ENCODE measurements at regions not wholly inside any gene's neighbourhood (a gene's known extent, or its start where the extent isn't known, plus 50 kb on each side); places are given as distances from the start of the nearest gene placed in this dataset.
"Not testable (repeated sequence)": the region's sequence is repeated elsewhere in the genome, so short reads cannot be mapped to it uniquely, and the experiment has no call there.

DNA sequence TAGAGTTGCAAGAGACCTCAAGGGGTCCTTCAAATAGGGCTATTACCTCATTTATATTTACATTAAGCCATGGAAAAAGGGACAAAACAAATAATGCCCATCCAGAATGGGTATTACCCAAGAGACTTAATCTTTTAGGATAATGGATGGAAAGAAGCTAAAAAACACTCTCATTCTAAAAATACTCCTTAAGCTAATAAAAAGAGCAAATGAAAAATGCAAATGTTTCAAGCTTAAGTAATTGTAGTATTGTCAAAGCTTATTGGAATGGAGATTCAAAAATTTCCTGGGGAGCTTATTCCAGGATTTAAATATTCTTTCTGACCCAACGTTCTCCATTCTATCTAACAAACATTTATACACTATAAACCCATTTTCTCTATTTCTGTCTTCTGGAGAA, 107.8 kb upstream of the SPIN4 start:
- no peak for DNase-seq

DNA sequence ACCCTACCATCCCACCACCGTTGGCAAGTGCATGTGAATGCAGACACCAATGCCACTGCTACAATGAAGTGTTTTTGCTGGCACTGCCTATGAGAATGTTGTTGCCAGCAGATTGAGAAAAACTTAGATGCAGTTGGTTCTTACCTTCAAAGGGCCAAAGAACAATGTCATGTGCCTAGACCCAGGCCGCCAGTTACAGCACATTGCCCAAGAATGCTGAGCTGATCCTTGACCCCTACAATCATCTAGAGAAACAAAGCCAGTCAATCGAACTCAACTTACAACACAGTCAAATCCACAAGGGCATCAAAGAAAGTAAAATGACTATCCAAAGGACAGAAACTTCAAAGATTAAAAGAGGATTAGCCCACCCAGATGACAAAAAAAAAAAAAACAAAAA, 102.4 kb upstream of the SPIN4 start:
- no peak for DNase-seq

DNA sequence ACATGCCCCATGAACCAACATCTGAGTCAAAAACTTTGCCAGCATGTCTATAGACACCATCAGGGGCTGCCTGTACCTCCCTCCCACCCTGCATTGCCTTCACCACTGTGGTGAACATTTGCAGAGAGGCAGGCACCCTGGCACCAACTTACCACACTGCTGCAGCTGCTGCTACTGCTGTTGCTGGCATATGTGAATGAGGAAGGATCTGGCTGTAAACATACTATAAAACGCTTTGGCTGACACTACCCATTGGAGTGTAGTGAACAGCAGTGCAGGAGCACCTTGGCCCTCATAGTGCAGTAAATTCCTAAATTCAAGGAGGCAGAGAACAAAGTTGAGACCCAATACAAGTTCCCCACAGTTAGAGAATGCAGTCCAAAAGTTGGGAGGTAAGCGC, 90.6 kb upstream of the SPIN4 start:
- DNase-seq, result no peak

DNA sequence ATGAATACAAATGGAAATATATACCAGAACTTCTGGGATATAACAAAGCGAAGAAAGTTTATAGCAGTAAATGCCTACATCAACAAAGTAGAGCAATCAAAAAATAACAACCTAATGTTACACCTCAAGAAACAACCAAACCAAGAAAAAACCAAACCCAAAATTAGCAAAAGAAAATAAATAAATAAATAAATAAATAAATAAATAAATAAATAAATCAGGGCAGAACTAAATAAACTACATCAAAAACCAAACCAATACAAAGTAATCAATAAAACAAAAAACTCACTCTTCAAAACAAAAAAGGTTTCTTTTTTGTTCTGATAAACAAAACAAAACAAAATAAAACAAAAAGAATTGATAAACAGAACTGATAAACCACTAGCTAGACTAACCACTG, 88.4 kb upstream of the SPIN4 start:
- DNase-seq, result no peak

DNA sequence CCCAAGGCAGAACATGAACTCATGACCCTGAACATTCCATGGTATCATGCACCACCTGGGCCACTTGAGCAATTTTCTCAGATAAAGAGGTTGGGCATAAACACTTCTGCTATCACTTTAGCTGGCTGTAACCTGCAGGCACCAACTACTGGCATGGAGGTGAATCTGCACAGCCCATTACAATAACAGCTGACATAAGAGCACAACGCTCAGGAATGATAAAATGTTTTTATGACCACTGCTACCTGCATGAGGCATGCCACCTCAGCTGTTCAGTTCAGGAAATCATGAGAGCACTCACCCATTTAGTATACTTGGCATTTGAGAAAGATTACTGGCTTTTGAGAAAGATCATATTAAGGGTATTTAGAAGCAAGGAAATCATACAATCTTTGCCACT, 85.7 kb upstream of the SPIN4 start:
- DNase-seq, result no peak

DNA sequence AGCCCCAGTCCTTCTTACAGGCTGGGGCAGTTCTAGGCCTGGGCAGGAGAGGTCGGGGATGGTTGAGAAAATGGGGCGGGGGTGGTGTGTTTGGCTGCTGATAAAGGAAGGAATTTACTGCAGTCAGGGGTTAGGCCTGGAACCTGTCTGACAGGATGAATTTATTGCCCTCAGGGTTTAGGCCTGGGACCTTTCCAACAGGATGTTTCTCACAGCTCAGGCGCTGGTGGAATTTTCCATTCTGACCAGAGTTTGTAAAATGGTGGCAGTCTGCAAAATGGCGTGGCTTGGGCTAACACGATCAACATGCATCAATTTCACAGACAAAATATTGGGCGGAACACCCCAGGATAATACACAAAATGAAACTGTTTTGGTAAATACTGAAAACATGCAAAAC, 83.5 kb upstream of the SPIN4 start:
- DNase-seq, result no peak

DNA sequence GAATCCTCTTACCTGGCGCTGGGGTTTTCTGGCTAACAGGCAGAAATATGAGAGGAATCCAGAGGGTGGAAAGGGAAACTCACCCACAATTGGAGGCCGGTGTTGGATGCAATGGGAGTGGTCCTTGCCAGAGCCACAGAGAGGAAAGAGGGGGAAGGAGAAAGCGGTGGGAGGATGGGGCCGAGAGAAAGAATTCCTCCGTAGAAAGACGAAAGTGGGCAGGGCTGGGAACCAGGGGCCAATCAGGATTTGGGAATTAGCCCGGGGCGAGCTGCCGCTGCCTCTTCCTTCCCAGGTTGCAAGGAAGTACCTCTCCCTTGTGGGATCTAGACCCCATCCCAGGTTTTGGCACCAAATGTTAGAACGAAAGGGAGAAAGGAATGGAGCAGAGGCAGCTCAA, 83.1 kb upstream of the SPIN4 start:
- DNase-seq, result no peak

DNA sequence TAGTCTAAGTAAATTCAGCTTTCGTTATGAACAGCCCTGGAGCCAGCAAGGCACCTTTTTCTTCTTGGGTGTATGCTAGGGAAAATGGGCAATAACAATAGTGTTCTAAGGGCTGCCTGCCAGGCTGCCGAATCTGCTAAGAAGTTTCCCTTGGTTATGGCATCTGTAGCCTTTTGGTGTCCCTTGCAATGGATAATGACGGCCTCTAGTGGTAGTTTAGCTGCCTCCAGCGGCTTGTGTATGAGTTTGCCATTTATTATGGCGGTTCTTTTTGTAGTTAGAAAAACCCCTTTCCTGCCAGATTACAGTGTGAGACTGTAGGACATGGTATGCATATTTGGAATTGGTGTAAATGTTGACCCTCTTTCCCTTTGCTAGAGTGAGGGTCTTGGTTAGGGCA, 78.9 kb upstream of the SPIN4 start:
- no peak for DNase-seq

DNA sequence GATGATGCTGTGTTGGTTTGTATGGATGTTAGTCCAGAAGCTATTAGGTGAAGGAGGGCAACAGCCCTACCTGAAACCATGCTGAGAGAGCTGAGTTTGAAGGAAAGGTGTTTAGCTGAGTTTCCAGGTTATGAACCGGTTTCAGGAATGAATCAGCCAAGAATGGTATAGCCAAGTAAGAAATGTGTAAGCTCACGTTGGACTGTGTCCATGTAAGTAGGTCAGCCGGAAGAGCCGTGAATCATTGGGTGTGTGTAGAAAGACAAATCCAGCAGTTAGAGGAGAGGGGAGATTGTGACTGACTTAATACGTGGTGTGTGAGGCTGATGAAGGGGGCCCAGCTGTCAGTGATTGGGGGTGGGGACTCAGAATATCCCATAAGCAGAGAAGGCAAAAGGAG, 77.2 kb upstream of the SPIN4 start:
- no peak for DNase-seq

DNA sequence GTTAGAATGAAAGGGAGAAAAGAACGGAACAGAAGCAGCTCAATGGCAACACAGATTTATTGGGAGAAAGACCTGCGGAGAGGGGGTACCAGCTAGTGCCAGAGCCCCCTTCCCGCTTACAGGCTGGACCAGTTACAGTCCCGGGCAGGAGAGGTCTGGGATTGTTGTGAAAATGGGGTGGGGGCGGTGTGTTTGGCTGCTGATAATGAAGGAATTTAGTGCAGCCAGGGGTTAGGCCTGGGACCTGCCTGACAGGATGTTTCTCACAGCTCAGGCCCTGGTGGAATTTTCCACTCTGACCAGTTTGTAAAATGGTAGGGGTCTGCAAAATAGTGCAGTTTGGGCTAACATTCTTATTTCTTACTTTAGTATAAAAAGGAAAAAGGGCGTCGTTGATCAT, 75.4 kb upstream of the SPIN4 start:
- no peak for DNase-seq

DNA sequence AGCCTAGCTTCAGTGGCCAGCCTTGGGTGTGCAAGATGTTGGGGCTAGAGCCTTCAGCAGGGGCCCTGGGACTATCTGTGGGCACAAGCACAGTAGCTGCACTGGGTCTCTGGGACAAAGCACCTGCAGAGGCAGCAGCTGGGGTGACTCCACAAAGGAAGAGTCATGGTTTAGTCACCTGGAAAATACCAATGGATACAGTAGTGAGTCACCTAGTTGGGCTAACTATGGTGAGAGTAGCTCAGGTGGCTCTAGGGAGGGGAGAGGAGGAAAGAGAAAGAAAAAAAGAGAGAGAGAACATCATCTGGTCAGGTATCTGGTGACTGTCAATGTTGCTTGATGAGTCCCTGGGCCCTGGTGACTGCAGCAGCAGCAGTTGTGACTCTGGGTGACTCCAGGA, 72.9 kb upstream of the SPIN4 start:
- DNase-seq, result no peak

DNA sequence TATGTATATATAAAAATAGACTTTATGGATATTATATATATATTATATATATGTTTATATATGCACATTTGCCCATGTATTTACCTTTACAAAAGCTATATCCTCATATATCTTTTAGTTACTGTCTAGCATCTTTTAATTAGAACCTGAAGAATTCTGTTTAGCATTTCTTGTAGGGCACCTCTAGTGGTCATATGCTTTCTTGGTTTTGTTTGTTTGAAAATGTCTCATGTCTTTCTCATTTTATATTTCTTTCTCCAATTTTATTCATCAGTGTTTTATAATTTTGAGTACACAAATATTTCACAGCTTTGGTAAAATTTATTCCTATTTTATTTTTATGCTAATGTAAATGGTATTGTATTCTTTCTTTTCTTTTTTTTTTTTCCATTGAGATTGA, 70.3 kb upstream of the SPIN4 start:
- no peak for DNase-seq

DNA sequence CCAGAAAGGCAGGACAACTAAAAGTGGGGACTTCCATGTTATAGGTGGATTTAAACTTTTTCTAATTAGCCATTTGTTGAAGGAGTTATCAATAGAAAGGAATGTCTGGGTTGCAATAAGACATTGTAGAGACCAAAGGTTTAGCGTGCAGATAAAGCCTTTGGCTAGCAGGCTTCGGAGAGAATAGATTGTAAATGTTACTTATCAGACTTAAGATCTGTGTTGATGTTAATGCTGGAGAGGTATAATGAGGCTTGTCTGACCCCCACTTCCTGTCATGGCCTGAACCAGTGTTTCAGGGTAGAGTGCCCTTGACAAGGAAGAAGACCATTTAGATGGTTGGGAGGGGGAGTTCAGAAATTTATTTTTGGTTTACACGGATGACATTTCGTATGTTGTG, 67.1 kb upstream of the SPIN4 start:
- no peak for DNase-seq

DNA sequence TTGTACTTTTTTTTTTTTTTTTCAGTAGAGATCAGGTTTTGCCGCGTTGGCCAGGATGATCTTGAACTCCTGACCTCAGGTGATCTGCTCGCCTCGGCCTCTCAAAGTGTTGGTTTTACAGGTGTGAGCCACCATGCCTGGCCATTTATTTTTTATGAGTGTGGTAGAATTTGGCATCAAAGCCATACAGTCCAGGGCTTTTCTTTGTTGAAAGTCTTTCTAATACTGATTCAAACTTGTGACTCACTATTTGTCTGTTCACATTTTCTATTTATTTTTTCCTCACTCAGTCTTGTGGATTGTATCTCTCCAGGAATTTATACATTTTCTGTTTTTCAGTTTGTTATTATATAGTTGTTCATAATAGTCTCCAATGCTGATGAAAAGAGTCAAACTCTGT, 66.5 kb upstream of the SPIN4 start:
- no peak for DNase-seq

DNA sequence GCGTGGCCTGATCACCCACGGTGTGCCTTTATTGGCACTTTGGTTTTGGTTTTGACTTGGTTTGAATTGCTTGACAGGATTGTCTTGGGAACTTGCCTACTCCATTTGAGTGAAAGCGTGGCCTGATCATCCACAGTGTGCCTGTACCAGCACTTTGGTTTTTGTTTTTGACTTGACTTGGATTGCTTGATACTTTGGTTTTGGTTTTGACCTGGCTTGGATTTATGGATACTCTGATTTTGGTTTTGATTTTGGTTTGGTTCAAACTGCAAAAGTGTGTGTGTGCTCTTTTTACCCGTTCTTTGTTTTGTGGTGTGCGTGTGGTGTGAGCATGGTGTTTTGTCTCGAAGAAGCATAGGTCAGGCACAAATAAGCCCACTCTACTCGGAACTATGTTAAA, 58.8 kb upstream of the SPIN4 start:
- not testable (repeated sequence) for DNase-seq

DNA sequence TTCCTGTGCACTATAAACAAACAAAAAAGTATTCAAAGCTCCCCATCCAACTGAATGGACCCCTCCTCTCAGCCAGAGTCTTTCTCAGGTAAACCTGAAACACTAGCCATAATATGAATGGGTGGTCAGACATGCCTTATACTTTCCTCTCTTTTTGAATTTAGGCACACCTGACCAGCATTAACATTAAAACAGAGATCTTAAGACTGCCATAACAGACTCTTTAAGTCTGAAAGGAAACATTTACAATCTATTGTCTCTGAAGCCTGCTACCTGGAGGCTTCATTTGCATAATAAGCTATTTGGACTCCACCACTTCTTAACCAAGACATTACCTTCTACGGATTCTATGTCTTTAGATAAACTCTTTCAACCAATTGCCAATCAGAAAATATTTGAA, 56.9 kb upstream of the SPIN4 start:
- DNase-seq, result no peak

DNA sequence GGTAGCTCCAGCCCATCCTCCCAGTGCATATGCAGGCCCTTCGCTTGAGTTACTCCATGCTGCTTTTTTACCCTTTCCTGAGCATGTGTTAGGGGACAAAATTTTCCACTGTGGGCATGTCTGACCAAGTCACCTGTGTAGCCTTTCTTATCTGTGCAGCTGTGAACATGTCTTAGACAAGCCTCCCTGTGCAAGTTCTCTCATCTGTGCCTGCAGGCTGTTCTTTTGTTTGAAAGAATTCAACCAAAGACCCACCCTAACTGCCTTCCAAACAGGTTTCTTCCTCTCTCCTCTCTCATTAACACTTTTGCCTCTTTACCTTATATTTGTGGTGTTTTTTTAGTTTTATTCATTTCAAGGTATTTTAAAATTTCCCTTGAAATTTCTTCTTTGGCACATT, 53.2 kb upstream of the SPIN4 start:
- DNase-seq, result no peak

DNA sequence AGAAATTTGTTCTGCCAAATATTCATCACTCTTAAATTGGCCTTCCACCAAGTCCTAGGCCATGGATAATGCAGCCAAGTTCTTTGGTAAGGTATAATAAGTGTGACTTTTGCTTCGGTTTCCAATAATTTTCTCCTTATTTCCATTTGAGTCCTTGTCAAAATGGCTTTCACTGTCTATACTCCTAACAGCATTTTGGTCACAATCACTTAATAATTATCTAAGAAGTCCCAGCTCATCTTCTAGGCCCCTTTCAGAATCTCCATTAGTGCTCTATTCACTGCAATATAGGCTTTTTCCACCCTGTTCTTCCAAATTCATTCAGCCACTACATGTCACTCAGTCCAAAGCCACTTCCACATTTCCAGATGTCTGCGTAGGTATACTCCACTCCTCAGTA, 51.0 kb upstream of the SPIN4 start:
- no peak for DNase-seq

All from left hindlimb (tissue), 1 donor.